ENCODE measurements at regions not wholly inside any gene's neighbourhood (a gene's known extent, or its start where the extent isn't known, plus 50 kb on each side); places are given as distances from the start of the nearest gene placed in this dataset.

GRCh38 chr5:159640921-159641320, 275.4 kb upstream of the ADRA1B start:
- Mint-ChIP-seq H3K27ac (no peak overlapping the region), H3K4me1 (no peaks in the 10 kb centered on the region), H3K9me3 (peaks cover 0 to 12% (median 0%) of the 10 kb centered on the region in 11 donors), H3K4me3 (no peak overlapping the region), H3K27me3 (peaks cover under 1 to 7% (median 4%) of the 10 kb centered on the region in 5 donors), H3K36me3 (no peaks in the 10 kb centered on the region)
- ATAC-seq, result no peak
- H3K27ac ChIP-seq (ENCODE audit: low read depth, low read length), result no peak overlapping the region
- no peaks in the 10 kb centered on the region for H3K9me3 ChIP-seq (ENCODE audit: control insufficient read depth in 2 of 3, low read length in 3 of 3)
- no peak overlapping the region for H3K4me3 ChIP-seq (ENCODE audit: low read length)
- no peaks in the 10 kb centered on the region for H3K36me3 ChIP-seq (ENCODE audit: control insufficient read depth in 2 of 3, insufficient read depth in 3 of 3, low read length in 3 of 3)
- intact Hi-C loops (cut with micrococcal nuclease), result no loop called here
- no peak for DNase-seq
- no peaks in the 10 kb centered on the region for H3K4me1 ChIP-seq (ENCODE audit: control insufficient read depth in 2 of 2, insufficient read depth in 2 of 2, low read length in 2 of 2)
- ChIA-PET CTCF (interaction anchor here (1.4 kb wide), 1 partner anchor 79 kb away, joined by 3 read pairs; no protein-coding TSS in a partner anchor), POLR2A (no interaction called here)
- no peaks in the 10 kb centered on the region for H3K27me3 ChIP-seq (ENCODE audit: control insufficient read depth in 2 of 2, insufficient read depth in 2 of 2, low read length in 2 of 2)

GRCh38 chr5:159641371-159642039, 274.8 kb upstream of the ADRA1B start:
- ATAC-seq (peak; percentile 20), DNase-seq (no peak)
- Histone ChIP-seq H3K4me3 (ENCODE audit: low read length) (no peak overlapping the region), H3K9me3 (ENCODE audit: control insufficient read depth in 2 of 3, low read length in 3 of 3) (no peaks in the 10 kb centered on the region), H3K36me3 (ENCODE audit: control insufficient read depth in 2 of 3, insufficient read depth in 3 of 3, low read length in 3 of 3) (no peaks in the 10 kb centered on the region), H3K27me3 (ENCODE audit: control insufficient read depth in 2 of 2, insufficient read depth in 2 of 2, low read length in 2 of 2) (no peaks in the 10 kb centered on the region), H3K27ac (ENCODE audit: low read depth, low read length) (no peak overlapping the region), H3K4me1 (ENCODE audit: control insufficient read depth in 2 of 2, insufficient read depth in 2 of 2, low read length in 2 of 2) (no peaks in the 10 kb centered on the region)
- H3K4me3 Mint-ChIP-seq, result no peak overlapping the region
- H3K4me1 Mint-ChIP-seq, result no peaks in the 10 kb centered on the region
- no peak overlapping the region for H3K27ac Mint-ChIP-seq
- H3K9me3 Mint-ChIP-seq, result peaks cover 0 to 12% (median 0%) of the 10 kb centered on the region in 11 donors
- CTCF ChIA-PET, result interaction anchor here (1.4 kb wide), 1 partner anchor 79 kb away, joined by 3 read pairs; no protein-coding TSS in a partner anchor
- POLR2A ChIA-PET, result no interaction called here
- H3K27me3 Mint-ChIP-seq, result peaks cover 0 to 7% (median 4%) of the 10 kb centered on the region in 5 donors
- H3K36me3 Mint-ChIP-seq, result no peaks in the 10 kb centered on the region
- intact Hi-C loops (cut with micrococcal nuclease), result no loop called here

GRCh38 chr5:159642379-159642778, 273.9 kb upstream of the ADRA1B start:
- no peaks in the 10 kb centered on the region for H3K36me3 Mint-ChIP-seq
- intact Hi-C loops (cut with micrococcal nuclease), result no loop called here
- Histone ChIP-seq H3K4me3 (ENCODE audit: low read length) (no peak overlapping the region), H3K27me3 (ENCODE audit: control insufficient read depth in 2 of 2, insufficient read depth in 2 of 2, low read length in 2 of 2) (no peaks in the 10 kb centered on the region), H3K9me3 (ENCODE audit: control insufficient read depth in 2 of 3, low read length in 3 of 3) (no peaks in the 10 kb centered on the region), H3K27ac (ENCODE audit: low read depth, low read length) (no peak overlapping the region), H3K36me3 (ENCODE audit: control insufficient read depth in 2 of 3, insufficient read depth in 3 of 3, low read length in 3 of 3) (no peaks in the 10 kb centered on the region), H3K4me1 (ENCODE audit: control insufficient read depth in 2 of 2, insufficient read depth in 2 of 2, low read length in 2 of 2) (no peaks in the 10 kb centered on the region)
- H3K4me3 Mint-ChIP-seq, result no peak overlapping the region
- peaks cover 0 to 4% (median 0%) of the 10 kb centered on the region in 11 donors for H3K9me3 Mint-ChIP-seq
- H3K27me3 Mint-ChIP-seq, result peaks cover under 1 to 11% (median 7%) of the 10 kb centered on the region in 5 donors
- ChIA-PET POLR2A (no interaction called here), CTCF (no interaction called here)
- DNase-seq, result no peak
- no peak for ATAC-seq
- H3K4me1 Mint-ChIP-seq, result no peaks in the 10 kb centered on the region
- H3K27ac Mint-ChIP-seq, result no peak overlapping the region

GRCh38 chr5:159644053-159644452, 272.2 kb upstream of the ADRA1B start:
- no peaks in the 10 kb centered on the region for H3K36me3 Mint-ChIP-seq
- ATAC-seq (no peak), DNase-seq (no peak)
- Histone ChIP-seq H3K27me3 (ENCODE audit: control insufficient read depth in 2 of 2, insufficient read depth in 2 of 2, low read length in 2 of 2) (no peaks in the 10 kb centered on the region), H3K4me1 (ENCODE audit: control insufficient read depth in 2 of 2, insufficient read depth in 2 of 2, low read length in 2 of 2) (no peaks in the 10 kb centered on the region), H3K9me3 (ENCODE audit: control insufficient read depth in 2 of 3, low read length in 3 of 3) (no peaks in the 10 kb centered on the region), H3K4me3 (ENCODE audit: low read length) (no peak overlapping the region), H3K36me3 (ENCODE audit: control insufficient read depth in 2 of 3, insufficient read depth in 3 of 3, low read length in 3 of 3) (no peaks in the 10 kb centered on the region), H3K27ac (ENCODE audit: low read depth, low read length) (no peak overlapping the region)
- H3K27me3 Mint-ChIP-seq, result peaks cover 0 to 16% (median 7%) of the 10 kb centered on the region in 5 donors
- no peak overlapping the region for H3K4me3 Mint-ChIP-seq
- H3K4me1 Mint-ChIP-seq, result no peaks in the 10 kb centered on the region
- no peaks in the 10 kb centered on the region for H3K9me3 Mint-ChIP-seq
- intact Hi-C loops (cut with micrococcal nuclease), result no loop called here
- H3K27ac Mint-ChIP-seq, result no peak overlapping the region
- POLR2A ChIA-PET, result no interaction called here
- CTCF ChIA-PET, result no interaction called here

GRCh38 chr5:159645179-159645846, 271.0 kb upstream of the ADRA1B start:
- H3K36me3 ChIP-seq (ENCODE audit: control insufficient read depth in 2 of 3, insufficient read depth in 3 of 3, low read length in 3 of 3), result no peaks in the 10 kb centered on the region
- H3K9me3 ChIP-seq (ENCODE audit: control insufficient read depth in 2 of 3, low read length in 3 of 3), result no peaks in the 10 kb centered on the region
- no peaks in the 10 kb centered on the region for H3K9me3 Mint-ChIP-seq
- ChIA-PET POLR2A (no interaction called here), CTCF (interaction anchor here (0.6 kb wide), 1 partner anchor 248 kb away, joined by 3 read pairs; no protein-coding TSS in a partner anchor)
- intact Hi-C loops (cut with micrococcal nuclease), result no loop called here
- ATAC-seq, result no peak
- peaks cover 0 to 16% (median 7%) of the 10 kb centered on the region in 5 donors for H3K27me3 Mint-ChIP-seq
- H3K4me1 ChIP-seq (ENCODE audit: control insufficient read depth in 2 of 2, insufficient read depth in 2 of 2, low read length in 2 of 2), result no peaks in the 10 kb centered on the region
- no peak overlapping the region for H3K27ac Mint-ChIP-seq
- no peaks in the 10 kb centered on the region for H3K36me3 Mint-ChIP-seq
- no peak for DNase-seq
- no peak overlapping the region for H3K4me3 Mint-ChIP-seq
- H3K27me3 ChIP-seq (ENCODE audit: control insufficient read depth in 2 of 2, insufficient read depth in 2 of 2, low read length in 2 of 2), result no peaks in the 10 kb centered on the region
- no peaks in the 10 kb centered on the region for H3K4me1 Mint-ChIP-seq
- no peak overlapping the region for H3K27ac ChIP-seq (ENCODE audit: low read depth, low read length)
- H3K4me3 ChIP-seq (ENCODE audit: low read length), result no peak overlapping the region

GRCh38 chr5:159650803-159651202, 265.5 kb upstream of the ADRA1B start:
- ChIA-PET CTCF (no interaction called here), POLR2A (no interaction called here)
- Histone ChIP-seq H3K36me3 (ENCODE audit: control insufficient read depth in 2 of 3, insufficient read depth in 3 of 3, low read length in 3 of 3) (no peaks in the 10 kb centered on the region), H3K27me3 (ENCODE audit: control insufficient read depth in 2 of 2, insufficient read depth in 2 of 2, low read length in 2 of 2) (no peaks in the 10 kb centered on the region), H3K27ac (ENCODE audit: low read depth, low read length) (no peak overlapping the region), H3K9me3 (ENCODE audit: control insufficient read depth in 2 of 3, low read length in 3 of 3) (no peaks in the 10 kb centered on the region), H3K4me3 (ENCODE audit: low read length) (no peak overlapping the region), H3K4me1 (ENCODE audit: control insufficient read depth in 2 of 2, insufficient read depth in 2 of 2, low read length in 2 of 2) (no peaks in the 10 kb centered on the region)
- intact Hi-C loops (cut with micrococcal nuclease), result no loop called here
- Mint-ChIP-seq H3K27ac (no peak overlapping the region), H3K36me3 (no peaks in the 10 kb centered on the region), H3K27me3 (peaks cover 0 to 11% (median 7%) of the 10 kb centered on the region in 5 donors), H3K4me1 (no peaks in the 10 kb centered on the region), H3K4me3 (no peak overlapping the region), H3K9me3 (no peaks in the 10 kb centered on the region)
- ATAC-seq (no peak), DNase-seq (no peak)
